Neural cell (in vitro differentiated cells): ENCODE measurements at regions not wholly inside any gene's neighbourhood (a gene's known extent, or its start where the extent isn't known, plus 50 kb on each side); places are given as distances from the start of the nearest gene placed in this dataset.

Experiments used
- H2AFZ ChIP-seq: fragments of 200-600, 300-800 bp; sonication (generic), shearing (Covaris generic); 2 replicates; pipeline ENCODE4 v1.6.0; 2014; ENCODE audit warnings: low read depth, mild to moderate bottlenecking, antibody characterized with exemption, low read length, moderate library complexity
- H3F3A ChIP-seq: fragments of 200-600 bp; shearing (Covaris generic); 2 replicates; pipeline ENCODE4 v1.6.1; 2016; ENCODE audit warnings: mild to moderate bottlenecking, moderate library complexity, mixed read lengths, antibody characterized with exemption, low read length; ENCODE audit not compliant: insufficient read depth, poor library complexity, severe bottlenecking
- H3K27ac ChIP-seq: fragments of 200-600, 300-800 bp; sonication (generic), shearing (Covaris generic); 2 replicates; pipeline ENCODE4 v1.5.1; 2014; ENCODE audit warnings: mild to moderate bottlenecking, low read length, moderate library complexity
- H3K27me3 ChIP-seq: fragments of 300-800, 200-600 bp; sonication (generic), shearing (Covaris generic); 2 replicates; pipeline ENCODE4 v1.6.0; 2014; ENCODE audit warnings: mild to moderate bottlenecking, low read depth, low read length, moderate library complexity; ENCODE audit not compliant: insufficient read depth
- H3K36me3 ChIP-seq: fragments of 300-800, 200-600 bp; sonication (generic), shearing (Covaris generic); 2 replicates; pipeline ENCODE4 v1.5.1; 2014; ENCODE audit warnings: mild to moderate bottlenecking, antibody characterized with exemption, low read length, moderate library complexity; ENCODE audit not compliant: insufficient read depth
- H3K4me2 ChIP-seq: fragments of 300-800, 200-600 bp; sonication (generic), shearing (Covaris generic); 2 replicates; pipeline ENCODE4 v1.6.0; 2014; ENCODE audit warnings: mild to moderate bottlenecking, low read length
- H3K4me3 ChIP-seq: fragments of 300-800, 200-600 bp; sonication (generic), shearing (Covaris generic); 2 replicates; pipeline ENCODE4 v1.5.1; 2014; ENCODE audit warnings: mild to moderate bottlenecking, low read length, moderate library complexity
- H3K79me2 ChIP-seq: fragments of 200-600 bp; shearing (Covaris generic); replicated peaks from 2 replicates; pipeline ENCODE4 v1.6.0; 2014; ENCODE audit warnings: mild to moderate bottlenecking, low read length, moderate library complexity; ENCODE audit not compliant: insufficient read depth
- H3K9ac ChIP-seq: fragments of 300-800, 200-600 bp; sonication (generic), shearing (Covaris generic); 2 replicates; pipeline ENCODE4 v1.6.1; 2016; ENCODE audit warnings: mild to moderate bottlenecking, low read length, mixed read lengths
- H3K9me2 ChIP-seq: fragments of 200-600 bp; shearing (Covaris generic); 2 replicates; pipeline ENCODE4 v1.6.1; 2016; ENCODE audit warnings: mild to moderate bottlenecking, low read length, mixed read lengths; ENCODE audit not compliant: insufficient read depth
- H3K9me3 ChIP-seq: fragments of 200-600, 300-800 bp; sonication (generic), shearing (Covaris generic); 2 replicates; pipeline ENCODE4 v1.6.1; 2016; ENCODE audit warnings: mild to moderate bottlenecking, mixed run types, low read length, moderate library complexity, mixed read lengths
- H4K20me1 ChIP-seq: fragments of 200-600 bp; shearing (Covaris generic); 2 replicates; pipeline ENCODE4 v1.6.1; 2016; ENCODE audit warnings: mild to moderate bottlenecking, mixed run types; ENCODE audit not compliant: insufficient read depth
- CTCF ChIP-seq: fragments of 450-650 bp; IDR thresholded peaks from 2 replicates; pipeline ENCODE4 v1.5.1; 2014; ENCODE audit warnings: antibody characterized with exemption, mild to moderate bottlenecking, moderate library complexity; ENCODE audit not compliant: poor library complexity, severe bottlenecking
- EP300 ChIP-seq: fragments of 450-650 bp; conservative IDR thresholded peaks from 2 replicates; pipeline ENCODE4 v1.6.1; 2014; ENCODE audit warnings: antibody characterized with exemption, mild to moderate bottlenecking, moderate library complexity; ENCODE audit not compliant: poor library complexity, severe bottlenecking
- EZH2 ChIP-seq: fragments of 200-600, 300-800 bp; shearing (Covaris generic), sonication (generic); IDR thresholded peaks from 2 replicates; pipeline ENCODE4 v1.6.1; 2014; ENCODE audit warnings: antibody characterized with exemption, low read length, borderline replicate concordance, mild to moderate bottlenecking; ENCODE audit not compliant: insufficient read depth, poor library complexity, severe bottlenecking
- MXI1 ChIP-seq: fragments of 450-650 bp; conservative IDR thresholded peaks from 2 replicates; pipeline ENCODE4 v1.6.1; 2014; ENCODE audit warnings: antibody characterized with exemption, mild to moderate bottlenecking; ENCODE audit not compliant: poor library complexity, severe bottlenecking
- POLR2AphosphoS5 ChIP-seq: IDR thresholded peaks from 2 replicates; pipeline ENCODE4 v1.6.1; 2012
- RAD21 ChIP-seq: fragments of 450-650 bp; conservative IDR thresholded peaks from 2 replicates; pipeline ENCODE4 v1.6.1; 2014; ENCODE audit warnings: antibody characterized with exemption, mild to moderate bottlenecking, moderate library complexity
- REST ChIP-seq: IDR thresholded peaks from 2 replicates; pipeline ENCODE4 v1.6.1; 2012; ENCODE audit warnings: borderline replicate concordance
- SMC3 ChIP-seq: fragments of 450-650 bp; conservative IDR thresholded peaks from 2 replicates; pipeline ENCODE4 v1.6.1; 2014; ENCODE audit warnings: antibody characterized with exemption, mild to moderate bottlenecking, moderate library complexity; ENCODE audit not compliant: poor library complexity
- TAF1 ChIP-seq: IDR thresholded peaks from 2 replicates; pipeline ENCODE4 v1.6.1; 2012; ENCODE audit warnings: low read depth

- Histone ChIP-seq H3K4me3 (no peak overlapping the region), H4K20me1 (no peaks in the 10 kb centered on the region), H3K27ac (no peak overlapping the region), H2AFZ (no peak overlapping the region), H3K9me2 (no peaks in the 10 kb centered on the region), H3K9me3 (peaks cover 7% of the 10 kb centered on the region), H3K27me3 (no peaks in the 10 kb centered on the region), H3K79me2 (no peaks in the 10 kb centered on the region), H3K36me3 (no peaks in the 10 kb centered on the region), H3K4me2 (no peak overlapping the region), H3F3A (no peaks in the 10 kb centered on the region), H3K9ac (no peak overlapping the region)
- TF ChIP-seq MXI1 (no peak), TAF1 (no peak), REST (no peak), POLR2AphosphoS5 (no peak), RAD21 (no peak), SMC3 (no peak), CTCF (no peak), EP300 (no peak)
These were observed 1013.1 kb downstream of the TYW1 start for GRCh38 chr7:68009716-68010115.

GRCh38 chr7:68014031-68014736 is 1017.6 kb downstream of the TYW1 start:
- peaks cover 7% of the 10 kb centered on the region for H3K9me3 ChIP-seq
- no peak for TF ChIP-seq POLR2AphosphoS5
- TF ChIP-seq TAF1 = no peak
- no peak for TF ChIP-seq SMC3
- no peak for TF ChIP-seq CTCF
- TF ChIP-seq MXI1 = no peak
- TF ChIP-seq EP300 = no peak
- TF ChIP-seq RAD21 = no peak
- TF ChIP-seq EZH2 = no peak
- no peak for TF ChIP-seq REST

More at GRCh38 chr7:68014031-68014736, 1017.6 kb downstream of the TYW1 start:
- Histone ChIP-seq H3K36me3 (no peaks in the 10 kb centered on the region), H4K20me1 (no peaks in the 10 kb centered on the region), H3K4me2 (no peak overlapping the region), H3K27ac (no peak overlapping the region), H2AFZ (no peak overlapping the region), H3F3A (no peaks in the 10 kb centered on the region), H3K9me2 (no peaks in the 10 kb centered on the region), H3K27me3 (no peaks in the 10 kb centered on the region), H3K4me3 (no peak overlapping the region), H3K9ac (no peak overlapping the region), H3K79me2 (no peaks in the 10 kb centered on the region)
